ENCODE measurements at regions not wholly inside any gene's neighbourhood (a gene's known extent, or its start where the extent isn't known, plus 50 kb on each side); places are given as distances from the start of the nearest gene placed in this dataset.

- intact Hi-C loops (cut with micrococcal nuclease; ENCODE audit: unreplicated experiment), result no loop called here
These were observed 76.4 kb upstream of the DSCAM start for GRCh38 chr21:40923407-40923806.

GRCh38 chr21:40923901-40924300 lies 76.9 kb upstream of the DSCAM start:
- Mint-ChIP-seq H3K27me3 (ENCODE audit: insufficient read depth, unreplicated experiment) (peaks cover 3% of the 10 kb centered on the region), H3K9me3 (ENCODE audit: unreplicated experiment) (peaks cover 12% of the 10 kb centered on the region), H3K4me3 (ENCODE audit: unreplicated experiment) (no peak overlapping the region), H3K36me3 (ENCODE audit: insufficient read depth, unreplicated experiment) (no peaks in the 10 kb centered on the region), H3K4me1 (ENCODE audit: low read depth, unreplicated experiment) (no peaks in the 10 kb centered on the region), H3K27ac (ENCODE audit: unreplicated experiment) (no peak overlapping the region)
- CTCF ChIA-PET, result no interaction called here
- intact Hi-C loops (cut with micrococcal nuclease; ENCODE audit: unreplicated experiment), result no loop called here
- Histone ChIP-seq H3K36me3 (ENCODE audit: control insufficient read depth, insufficient read depth, low read length) (no peaks in the 10 kb centered on the region), H3K9me3 (no peaks in the 10 kb centered on the region), H3K27me3 (replicated peaks; ENCODE audit: control insufficient read depth, insufficient read depth, low read length) (no peaks in the 10 kb centered on the region), H3K4me1 (no peaks in the 10 kb centered on the region), H3K4me3 (ENCODE audit: low read depth, low read length) (no peak overlapping the region)
- no peak for DNase-seq
- BruUV-seq (replicated peaks), result no TSS peak
- TF ChIP-seq CTCF (IDR thresholded peaks at IDR 0.05; ENCODE audit: insufficient read depth in 1 of 2, low read depth in 1 of 2, low read length in 1 of 2, severe bottlenecking in 1 of 2, unreplicated experiment in 1 of 2), result no peak
- POLR2A ChIA-PET, result no interaction called here

More at GRCh38 chr21:40923407-40923806, 76.4 kb upstream of the DSCAM start:
- no TSS peak for BruUV-seq (replicated peaks)
- Mint-ChIP-seq H3K4me1 (ENCODE audit: low read depth, unreplicated experiment) (no peaks in the 10 kb centered on the region), H3K9me3 (ENCODE audit: unreplicated experiment) (peaks cover 9% of the 10 kb centered on the region), H3K4me3 (ENCODE audit: unreplicated experiment) (no peak overlapping the region), H3K36me3 (ENCODE audit: insufficient read depth, unreplicated experiment) (no peaks in the 10 kb centered on the region), H3K27ac (ENCODE audit: unreplicated experiment) (no peak overlapping the region), H3K27me3 (ENCODE audit: insufficient read depth, unreplicated experiment) (peaks cover 3% of the 10 kb centered on the region)
- ChIA-PET CTCF (no interaction called here), POLR2A (no interaction called here)
- Histone ChIP-seq H3K27me3 (replicated peaks; ENCODE audit: control insufficient read depth, insufficient read depth, low read length) (no peaks in the 10 kb centered on the region), H3K4me1 (no peaks in the 10 kb centered on the region), H3K36me3 (ENCODE audit: control insufficient read depth, insufficient read depth, low read length) (no peaks in the 10 kb centered on the region), H3K9me3 (no peaks in the 10 kb centered on the region), H3K4me3 (ENCODE audit: low read depth, low read length) (no peak overlapping the region)
- TF ChIP-seq CTCF (IDR thresholded peaks at IDR 0.05; ENCODE audit: insufficient read depth in 1 of 2, low read depth in 1 of 2, low read length in 1 of 2, severe bottlenecking in 1 of 2, unreplicated experiment in 1 of 2), result no peak
- DNase-seq, result no peak

GRCh38 chr21:40924641-40925040 lies 77.7 kb upstream of the DSCAM start:
- no peak for TF ChIP-seq CTCF (IDR thresholded peaks at IDR 0.05; ENCODE audit: insufficient read depth in 1 of 2, low read depth in 1 of 2, low read length in 1 of 2, severe bottlenecking in 1 of 2, unreplicated experiment in 1 of 2)
- CTCF ChIA-PET, result no interaction called here

More at GRCh38 chr21:40924641-40925040, 77.7 kb upstream of the DSCAM start:
- peaks cover 3% of the 10 kb centered on the region for H3K27me3 Mint-ChIP-seq (ENCODE audit: insufficient read depth, unreplicated experiment)
- no peak overlapping the region for H3K4me3 ChIP-seq (ENCODE audit: low read depth, low read length)
- no peak overlapping the region for H3K27ac Mint-ChIP-seq (ENCODE audit: unreplicated experiment)
- H3K36me3 ChIP-seq (ENCODE audit: control insufficient read depth, insufficient read depth, low read length), result no peaks in the 10 kb centered on the region
- H3K36me3 Mint-ChIP-seq (ENCODE audit: insufficient read depth, unreplicated experiment), result no peaks in the 10 kb centered on the region
- peaks cover 18% of the 10 kb centered on the region for H3K9me3 Mint-ChIP-seq (ENCODE audit: unreplicated experiment)
- POLR2A ChIA-PET, result no interaction called here
- intact Hi-C loops (cut with micrococcal nuclease; ENCODE audit: unreplicated experiment), result no loop called here
- H3K4me3 Mint-ChIP-seq (ENCODE audit: unreplicated experiment), result no peak overlapping the region
- no peaks in the 10 kb centered on the region for H3K4me1 Mint-ChIP-seq (ENCODE audit: low read depth, unreplicated experiment)
- DNase-seq, result no peak
- no peaks in the 10 kb centered on the region for H3K9me3 ChIP-seq
- no peaks in the 10 kb centered on the region for H3K27me3 ChIP-seq (replicated peaks; ENCODE audit: control insufficient read depth, insufficient read depth, low read length)
- H3K4me1 ChIP-seq, result no peaks in the 10 kb centered on the region
- no TSS peak for BruUV-seq (replicated peaks)
